ENCODE measurements at regions not wholly inside any gene's neighbourhood (a gene's known extent, or its start where the extent isn't known, plus 50 kb on each side); places are given as distances from the start of the nearest gene placed in this dataset.

DNA sequence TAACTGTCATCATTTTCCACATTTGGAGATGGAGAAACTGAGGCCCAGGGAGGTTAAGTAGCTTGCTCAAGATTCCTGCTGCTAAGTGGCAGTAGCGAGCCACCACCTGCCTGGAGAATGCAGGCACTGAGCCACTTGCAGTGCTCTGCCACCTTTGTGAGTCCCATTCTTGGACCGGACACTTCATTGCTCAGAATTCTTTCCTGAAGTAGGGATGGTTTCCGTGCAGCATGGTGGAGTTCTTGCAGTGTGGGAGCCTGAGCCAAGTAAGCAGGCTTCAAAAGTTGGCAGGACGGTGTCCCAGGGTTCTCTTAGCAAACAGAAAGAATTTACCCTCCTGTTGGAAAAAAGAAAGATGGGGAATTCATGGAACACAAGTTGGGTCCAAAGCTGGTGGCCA, 115.0 kb upstream of the MMADHC start:
- Mint-ChIP-seq H3K4me3 (ENCODE audit: unreplicated experiment) (no peak overlapping the region), H3K4me1 (ENCODE audit: unreplicated experiment) (peaks cover 7% of the 10 kb centered on the region), H3K27ac (ENCODE audit: unreplicated experiment) (no peak overlapping the region), H3K27me3 (ENCODE audit: unreplicated experiment) (peaks cover 1% of the 10 kb centered on the region), H3K9me3 (ENCODE audit: unreplicated experiment) (no peaks in the 10 kb centered on the region), H3K36me3 (ENCODE audit: low read depth, unreplicated experiment) (no peaks in the 10 kb centered on the region)
- TF ChIP-seq, protein P1, sequence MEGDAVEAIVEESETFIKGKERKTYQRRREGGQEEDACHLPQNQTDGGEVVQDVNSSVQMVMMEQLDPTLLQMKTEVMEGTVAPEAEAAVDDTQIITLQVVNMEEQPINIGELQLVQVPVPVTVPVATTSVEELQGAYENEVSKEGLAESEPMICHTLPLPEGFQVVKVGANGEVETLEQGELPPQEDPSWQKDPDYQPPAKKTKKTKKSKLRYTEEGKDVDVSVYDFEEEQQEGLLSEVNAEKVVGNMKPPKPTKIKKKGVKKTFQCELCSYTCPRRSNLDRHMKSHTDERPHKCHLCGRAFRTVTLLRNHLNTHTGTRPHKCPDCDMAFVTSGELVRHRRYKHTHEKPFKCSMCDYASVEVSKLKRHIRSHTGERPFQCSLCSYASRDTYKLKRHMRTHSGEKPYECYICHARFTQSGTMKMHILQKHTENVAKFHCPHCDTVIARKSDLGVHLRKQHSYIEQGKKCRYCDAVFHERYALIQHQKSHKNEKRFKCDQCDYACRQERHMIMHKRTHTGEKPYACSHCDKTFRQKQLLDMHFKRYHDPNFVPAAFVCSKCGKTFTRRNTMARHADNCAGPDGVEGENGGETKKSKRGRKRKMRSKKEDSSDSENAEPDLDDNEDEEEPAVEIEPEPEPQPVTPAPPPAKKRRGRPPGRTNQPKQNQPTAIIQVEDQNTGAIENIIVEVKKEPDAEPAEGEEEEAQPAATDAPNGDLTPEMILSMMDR (IDR thresholded peaks at IDR 0.05; ENCODE audit: unreplicated experiment): no peak
- DNase-seq (ENCODE audit: low spot score): no peak

- Mint-ChIP-seq H3K27ac (ENCODE audit: unreplicated experiment) (no peak overlapping the region), H3K9me3 (ENCODE audit: unreplicated experiment) (no peaks in the 10 kb centered on the region), H3K4me1 (ENCODE audit: unreplicated experiment) (peaks cover 7% of the 10 kb centered on the region), H3K4me3 (ENCODE audit: unreplicated experiment) (no peak overlapping the region), H3K36me3 (ENCODE audit: low read depth, unreplicated experiment) (no peaks in the 10 kb centered on the region), H3K27me3 (ENCODE audit: unreplicated experiment) (peaks cover 1% of the 10 kb centered on the region)
- TF ChIP-seq, protein P1 (IDR thresholded peaks at IDR 0.05; ENCODE audit: unreplicated experiment): no peak
- DNase-seq (ENCODE audit: low spot score): no peak
Observed at GRCh38 chr2:149701241-149701640, 113.7 kb upstream of the MMADHC start.

DNA sequence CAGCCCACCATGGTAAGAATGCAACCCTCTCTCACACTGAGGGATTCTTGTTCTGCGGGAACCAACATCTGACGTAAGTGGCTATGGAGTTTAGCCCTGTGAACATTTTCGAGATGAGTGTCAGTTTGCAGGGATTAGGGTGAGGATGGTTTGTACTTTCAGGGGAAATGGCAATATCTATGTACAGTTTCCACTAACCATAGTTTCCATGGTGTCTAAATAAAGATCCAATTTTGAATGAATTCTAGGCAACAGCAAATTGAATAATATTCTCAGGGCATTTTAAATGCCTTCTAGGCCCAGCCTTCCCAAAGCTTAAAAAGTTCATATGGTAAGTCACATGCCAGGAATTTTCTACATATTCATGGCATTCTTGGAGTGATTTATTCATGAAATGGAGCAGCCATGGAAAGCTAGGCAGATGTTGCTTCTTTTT, 105.4 kb upstream of the MMADHC start:
- no peak overlapping the region for H3K27ac Mint-ChIP-seq (ENCODE audit: unreplicated experiment)
- H3K36me3 Mint-ChIP-seq (ENCODE audit: low read depth, unreplicated experiment): no peaks in the 10 kb centered on the region
- no peaks in the 10 kb centered on the region for H3K9me3 Mint-ChIP-seq (ENCODE audit: unreplicated experiment)
- H3K27me3 Mint-ChIP-seq (ENCODE audit: unreplicated experiment): no peaks in the 10 kb centered on the region
- DNase-seq (ENCODE audit: low spot score): no peak
- TF ChIP-seq, protein P1 (IDR thresholded peaks at IDR 0.05; ENCODE audit: unreplicated experiment): no peak
- no peak overlapping the region for H3K4me3 Mint-ChIP-seq (ENCODE audit: unreplicated experiment)
- no peaks in the 10 kb centered on the region for H3K4me1 Mint-ChIP-seq (ENCODE audit: unreplicated experiment)

- Mint-ChIP-seq H3K4me3 (ENCODE audit: unreplicated experiment) (no peak overlapping the region), H3K27me3 (ENCODE audit: unreplicated experiment) (no peaks in the 10 kb centered on the region), H3K9me3 (ENCODE audit: unreplicated experiment) (no peaks in the 10 kb centered on the region), H3K4me1 (ENCODE audit: unreplicated experiment) (peaks cover 2% of the 10 kb centered on the region), H3K36me3 (ENCODE audit: low read depth, unreplicated experiment) (no peaks in the 10 kb centered on the region), H3K27ac (ENCODE audit: unreplicated experiment) (no peak overlapping the region)
- TF ChIP-seq, protein P1 (IDR thresholded peaks at IDR 0.05; ENCODE audit: unreplicated experiment): no peak
- no peak for DNase-seq (ENCODE audit: low spot score)
Observed at GRCh38 chr2:149690825-149691224, 103.2 kb upstream of the MMADHC start.

- H3K36me3 Mint-ChIP-seq (ENCODE audit: low read depth, unreplicated experiment): no peaks in the 10 kb centered on the region
- TF ChIP-seq, protein P1 (IDR thresholded peaks at IDR 0.05; ENCODE audit: unreplicated experiment): no peak
- no peaks in the 10 kb centered on the region for H3K27me3 Mint-ChIP-seq (ENCODE audit: unreplicated experiment)
- no peak for DNase-seq (ENCODE audit: low spot score)
- no peak overlapping the region for H3K27ac Mint-ChIP-seq (ENCODE audit: unreplicated experiment)
- no peaks in the 10 kb centered on the region for H3K9me3 Mint-ChIP-seq (ENCODE audit: unreplicated experiment)
- peaks cover 2% of the 10 kb centered on the region for H3K4me1 Mint-ChIP-seq (ENCODE audit: unreplicated experiment)
- H3K4me3 Mint-ChIP-seq (ENCODE audit: unreplicated experiment): no peak overlapping the region
Observed at GRCh38 chr2:149687052-149687427, 99.5 kb upstream of the MMADHC start.
